ENCODE measurements at regions not wholly inside any gene's neighbourhood (a gene's known extent, or its start where the extent isn't known, plus 50 kb on each side); places are given as distances from the start of the nearest gene placed in this dataset.

DNA sequence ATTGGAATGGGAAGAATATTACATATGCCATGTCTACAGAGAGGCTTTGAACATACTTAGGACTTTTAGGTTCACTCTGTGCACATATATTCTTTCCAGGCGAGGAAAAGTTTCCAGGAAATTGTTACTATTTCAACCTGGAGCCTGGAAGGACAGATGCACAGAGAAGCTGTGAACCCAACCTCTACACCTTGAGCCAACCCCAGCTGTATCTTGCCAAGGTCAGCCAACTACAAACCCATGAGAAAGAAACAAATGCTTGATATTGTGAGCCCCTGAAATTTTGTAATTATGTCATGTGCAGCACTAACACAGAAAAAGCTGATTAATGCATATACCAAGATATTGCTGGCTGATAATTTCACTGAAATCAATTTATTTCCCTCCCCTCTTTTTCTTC lies 404.9 kb downstream of the GLRX3 start:
- DNase-seq: no peak

DNA sequence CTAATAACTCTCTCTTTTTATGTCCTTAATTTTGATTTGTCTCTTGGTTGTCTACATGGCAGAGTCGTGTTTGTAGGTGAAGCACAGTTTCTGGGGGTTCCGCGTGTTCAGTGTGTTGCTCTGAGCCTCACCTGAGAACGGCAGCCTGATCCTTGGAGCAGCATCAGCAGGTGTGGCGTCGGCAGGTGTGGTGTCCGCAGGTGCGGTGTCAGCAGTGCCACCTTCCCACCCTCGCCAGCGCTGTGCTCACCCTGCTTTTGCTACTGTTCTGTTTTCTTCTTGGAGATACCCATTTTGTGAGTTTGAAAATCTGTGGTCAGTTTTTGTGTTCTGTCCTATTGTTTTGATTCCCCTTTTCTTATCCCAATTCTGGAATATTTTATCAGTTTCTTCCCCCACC lies 406.6 kb downstream of the GLRX3 start:
- DNase-seq: no peak

DNA sequence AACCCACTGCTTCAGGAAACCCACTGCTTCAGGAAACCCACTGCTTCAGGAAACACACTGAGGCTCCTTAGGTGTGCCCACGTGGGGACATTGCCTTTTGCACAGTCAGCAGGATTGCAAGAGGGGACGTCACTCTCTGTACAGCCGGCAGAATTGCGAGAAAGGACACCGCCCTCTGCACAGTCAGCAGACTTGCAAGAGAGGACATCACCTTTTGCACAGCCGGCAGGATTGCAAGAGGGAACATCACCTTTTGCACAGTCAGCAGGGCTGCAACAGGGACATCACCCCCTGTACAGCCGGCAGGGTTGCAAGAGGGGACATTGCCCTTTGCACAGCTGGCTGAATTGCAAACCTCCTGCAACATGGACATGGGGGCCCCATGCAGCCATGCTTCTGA lies 407.6 kb downstream of the GLRX3 start:
- no peak for DNase-seq

DNA sequence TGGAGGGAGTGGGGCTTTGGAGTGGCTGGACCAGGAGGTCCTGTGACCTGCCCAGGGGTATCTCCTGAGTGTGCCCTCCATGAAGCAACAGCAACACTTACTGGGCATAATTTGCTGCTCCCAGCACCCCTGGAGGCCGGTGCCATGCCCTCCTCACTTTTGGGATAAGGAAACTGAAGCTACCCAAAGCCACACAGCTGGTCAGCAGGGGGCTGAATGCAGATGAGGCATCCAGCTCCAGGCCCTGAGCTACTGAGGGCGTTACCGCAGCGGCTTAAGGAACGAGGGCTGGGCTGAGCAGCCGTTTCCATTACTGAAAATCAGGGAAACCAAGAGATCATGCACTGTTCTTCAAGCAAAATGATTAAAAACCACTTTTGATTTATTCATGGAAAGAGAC lies 408.9 kb downstream of the GLRX3 start:
- DNase-seq: no peak

DNA sequence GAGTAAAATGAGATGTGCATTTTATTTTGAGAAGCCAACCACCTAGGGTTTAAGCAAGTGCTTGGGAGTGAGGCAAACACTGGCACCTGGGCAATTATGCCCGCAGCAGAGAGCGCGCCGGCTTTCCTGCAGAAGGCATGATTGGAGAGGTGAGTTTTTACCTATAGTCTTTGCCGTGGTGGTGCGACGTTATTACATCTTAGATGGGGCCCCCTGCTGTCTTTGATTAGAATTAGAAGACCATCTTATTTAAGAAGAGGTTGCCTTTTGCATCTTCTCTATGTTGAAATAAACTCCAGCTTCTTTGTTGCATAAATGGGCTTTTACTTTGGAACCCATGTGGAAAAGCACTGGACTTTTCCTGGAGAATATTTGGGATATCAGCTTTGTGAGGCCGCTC lies 409.5 kb downstream of the GLRX3 start:
- no peak for DNase-seq

DNA sequence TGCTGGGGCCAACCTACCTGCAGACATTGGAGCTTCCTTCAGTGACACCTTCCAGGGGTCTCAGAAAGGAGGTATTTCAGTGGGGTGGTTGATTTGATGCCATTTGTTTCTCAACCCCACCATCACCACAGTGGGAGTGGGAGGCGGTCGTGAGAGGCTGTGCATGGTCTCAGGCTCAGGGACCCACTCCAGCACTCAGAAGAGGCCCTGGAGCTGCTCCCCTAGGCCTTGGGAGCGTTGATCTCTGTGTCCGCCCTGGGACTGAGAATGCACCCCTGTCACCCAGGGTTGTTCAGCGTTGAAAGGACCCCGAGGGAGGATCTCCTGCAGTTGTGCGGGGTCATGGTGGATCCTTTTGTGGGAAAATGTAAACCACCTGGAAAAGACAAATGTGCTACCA lies 410.6 kb downstream of the GLRX3 start:
- no peak for DNase-seq

DNA sequence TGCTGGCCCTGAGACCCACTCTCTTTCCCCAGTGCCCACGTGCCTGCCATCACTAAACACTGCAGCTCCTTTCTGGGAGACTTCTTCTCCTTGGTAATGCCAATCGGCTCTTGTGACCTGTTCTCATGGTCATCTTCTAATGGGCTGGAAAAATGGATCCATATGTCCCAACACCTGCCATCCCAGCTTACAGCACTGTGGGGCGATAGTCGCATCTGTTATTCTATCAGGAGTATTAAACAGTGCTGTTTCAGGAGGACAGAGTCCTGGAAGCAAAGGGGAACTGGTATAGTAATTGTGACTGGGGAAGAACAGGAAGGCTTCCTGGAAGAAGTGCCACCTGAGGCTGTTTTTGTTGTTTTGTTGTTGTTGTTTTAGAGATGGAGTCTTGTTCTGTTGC lies 411.2 kb downstream of the GLRX3 start:
- DNase-seq: no peak

DNA sequence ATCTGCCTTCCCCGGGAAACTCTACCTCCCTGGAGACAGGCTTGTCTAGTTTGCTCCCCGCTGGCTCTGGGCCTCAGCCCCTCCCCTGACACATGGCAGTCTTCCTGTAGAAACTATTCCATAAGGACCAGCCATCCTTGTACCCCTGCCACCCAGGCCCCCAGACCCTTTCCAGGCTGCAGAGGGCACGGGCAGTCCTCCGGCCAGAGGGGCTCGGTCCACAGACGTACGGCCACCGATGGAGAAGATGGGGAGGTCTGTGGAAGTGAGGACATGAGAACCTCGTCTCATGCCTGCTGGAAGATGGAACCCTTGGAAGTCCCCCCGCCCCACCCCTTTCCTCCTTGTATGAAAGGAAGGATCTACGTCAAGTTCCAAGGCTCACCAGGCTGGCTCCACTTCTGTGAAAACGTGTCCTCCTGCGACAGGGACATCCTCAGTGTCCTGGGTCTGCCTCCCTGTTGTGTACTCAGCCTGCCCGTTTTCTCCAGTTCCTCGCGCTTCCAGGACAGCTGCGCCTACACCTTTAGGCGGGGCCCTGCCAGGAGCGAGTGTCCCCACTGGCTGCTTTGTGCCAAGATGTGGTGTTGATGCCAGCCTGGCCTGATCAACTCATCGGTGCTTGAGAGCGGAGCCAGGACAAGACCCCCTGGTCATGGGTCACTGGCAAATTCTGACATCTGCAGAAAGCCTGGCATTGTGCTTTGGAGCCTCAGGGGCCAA lies 414.9 kb downstream of the GLRX3 start:
- no peak for DNase-seq

DNA sequence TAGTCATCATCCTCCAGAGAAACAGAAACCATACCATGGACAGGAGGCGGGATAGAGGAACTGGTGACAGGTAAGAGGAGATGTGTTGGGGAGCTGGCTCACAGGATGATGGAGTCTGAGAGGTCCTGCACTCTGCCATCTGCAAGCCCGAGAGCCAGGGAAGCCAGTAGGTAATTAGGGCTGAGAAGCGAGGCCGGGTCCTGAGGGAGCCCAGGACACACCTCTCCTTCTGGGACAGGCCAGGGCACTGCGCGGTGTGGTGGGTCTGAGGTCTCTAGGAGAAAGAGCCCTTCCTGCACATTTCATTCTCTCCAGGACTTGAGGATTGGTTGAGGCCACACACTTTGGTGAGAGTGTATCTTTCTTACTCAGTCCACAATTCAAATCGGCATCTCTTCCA lies 415.5 kb downstream of the GLRX3 start:
- DNase-seq: no peak

DNA sequence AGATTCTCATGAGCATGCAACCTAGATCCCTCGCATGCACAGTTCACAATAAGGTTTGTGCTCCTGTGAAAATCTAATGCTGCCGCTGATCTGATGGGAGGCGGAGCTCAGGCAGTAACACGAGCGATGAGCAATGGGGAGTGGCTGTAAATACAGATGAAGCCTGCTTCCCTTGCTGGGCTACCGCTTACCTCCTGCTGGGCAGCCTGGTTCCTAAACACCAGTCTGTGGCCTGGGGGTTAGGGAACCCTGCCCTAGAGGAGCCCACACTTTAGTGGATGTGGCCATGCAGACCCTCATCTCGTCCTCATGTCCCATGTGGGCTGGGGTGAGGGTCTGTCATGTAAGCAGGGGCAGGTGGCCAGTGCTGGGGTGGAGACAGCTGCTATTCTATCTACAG lies 417.6 kb downstream of the GLRX3 start:
- DNase-seq: no peak

DNA sequence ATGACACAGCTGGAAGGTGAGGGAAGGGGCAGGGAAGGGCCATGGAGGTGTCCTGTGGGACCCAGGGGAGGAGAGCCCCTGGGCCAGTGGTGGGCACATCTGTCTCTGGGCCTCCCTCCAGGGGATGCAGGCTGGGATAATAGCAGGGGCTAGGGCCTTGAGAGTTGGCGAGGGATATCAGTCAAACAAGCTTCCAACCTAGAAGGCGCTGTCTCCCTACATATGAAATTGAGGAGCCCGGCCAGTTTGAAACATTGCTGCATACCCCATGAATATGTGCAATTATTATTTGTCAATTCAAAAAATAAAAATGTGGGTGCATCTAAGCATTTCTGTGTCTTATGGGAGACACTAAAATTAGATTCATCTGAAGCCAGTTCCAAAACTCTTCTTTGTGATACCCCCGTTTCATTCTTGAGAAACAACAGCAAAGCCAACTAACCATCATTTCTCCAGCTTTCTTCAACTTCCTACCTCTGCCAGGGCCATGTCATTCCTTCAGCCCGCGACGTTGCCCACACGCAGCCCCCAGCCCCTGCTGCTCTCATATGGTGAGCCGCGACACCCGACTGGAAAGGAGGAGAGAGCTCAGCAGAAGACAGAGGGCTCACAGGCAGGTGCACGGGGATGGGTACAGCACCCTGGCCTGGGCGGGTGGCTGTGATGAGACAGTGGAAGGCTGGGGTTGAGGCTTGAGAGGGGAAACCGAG lies 418.7 kb downstream of the GLRX3 start:
- DNase-seq: no peak

DNA sequence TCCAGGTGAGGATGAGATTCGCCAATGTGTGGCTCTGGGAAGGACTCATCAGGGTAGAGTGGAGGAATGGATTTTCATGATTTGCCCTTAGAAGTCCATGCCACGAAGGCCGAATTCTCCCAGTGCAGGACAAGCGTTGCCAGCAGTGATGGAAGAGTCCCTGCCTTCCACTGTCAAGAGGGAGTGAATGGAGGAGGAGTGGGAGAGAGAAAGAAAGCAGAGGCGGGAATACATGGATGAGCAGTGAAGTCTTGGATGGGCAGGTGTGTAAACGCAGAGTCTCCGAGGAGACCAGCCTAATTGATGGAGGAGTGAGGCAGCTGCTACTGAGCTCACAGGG lies 419.2 kb downstream of the GLRX3 start:
- DNase-seq: no peak

DNA sequence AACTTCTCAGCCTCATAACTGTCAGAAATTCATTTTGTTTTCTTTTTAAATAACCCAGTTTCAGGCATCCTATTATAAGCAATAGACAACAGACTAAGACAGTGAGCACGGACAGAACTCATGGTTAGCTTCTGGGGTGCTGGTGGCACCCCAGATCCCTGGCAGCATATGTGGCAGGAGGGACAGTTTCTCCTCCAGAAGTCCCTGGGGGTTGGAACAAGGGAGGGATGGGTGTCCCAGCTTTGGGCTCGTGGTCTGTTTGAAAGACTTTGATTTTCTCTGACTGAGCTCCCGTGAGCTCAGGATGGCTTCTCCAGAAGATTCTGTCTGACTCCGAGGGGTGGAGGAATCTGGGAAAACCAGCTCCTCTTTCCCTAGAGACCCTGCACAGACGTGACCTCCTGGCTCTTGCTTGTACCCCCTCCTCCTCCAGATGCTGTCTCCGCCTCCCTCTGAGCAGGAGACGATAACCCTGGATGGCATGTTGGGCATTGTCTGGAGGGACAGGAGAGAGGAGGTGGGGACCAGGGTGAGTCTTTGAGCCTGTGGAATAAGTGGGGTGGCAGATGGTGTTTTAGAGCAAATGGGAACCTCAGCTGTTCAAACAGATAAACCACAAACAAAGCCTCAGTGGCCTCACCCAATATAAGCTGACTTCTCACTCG lies 421.1 kb downstream of the GLRX3 start:
- DNase-seq: no peak

DNA sequence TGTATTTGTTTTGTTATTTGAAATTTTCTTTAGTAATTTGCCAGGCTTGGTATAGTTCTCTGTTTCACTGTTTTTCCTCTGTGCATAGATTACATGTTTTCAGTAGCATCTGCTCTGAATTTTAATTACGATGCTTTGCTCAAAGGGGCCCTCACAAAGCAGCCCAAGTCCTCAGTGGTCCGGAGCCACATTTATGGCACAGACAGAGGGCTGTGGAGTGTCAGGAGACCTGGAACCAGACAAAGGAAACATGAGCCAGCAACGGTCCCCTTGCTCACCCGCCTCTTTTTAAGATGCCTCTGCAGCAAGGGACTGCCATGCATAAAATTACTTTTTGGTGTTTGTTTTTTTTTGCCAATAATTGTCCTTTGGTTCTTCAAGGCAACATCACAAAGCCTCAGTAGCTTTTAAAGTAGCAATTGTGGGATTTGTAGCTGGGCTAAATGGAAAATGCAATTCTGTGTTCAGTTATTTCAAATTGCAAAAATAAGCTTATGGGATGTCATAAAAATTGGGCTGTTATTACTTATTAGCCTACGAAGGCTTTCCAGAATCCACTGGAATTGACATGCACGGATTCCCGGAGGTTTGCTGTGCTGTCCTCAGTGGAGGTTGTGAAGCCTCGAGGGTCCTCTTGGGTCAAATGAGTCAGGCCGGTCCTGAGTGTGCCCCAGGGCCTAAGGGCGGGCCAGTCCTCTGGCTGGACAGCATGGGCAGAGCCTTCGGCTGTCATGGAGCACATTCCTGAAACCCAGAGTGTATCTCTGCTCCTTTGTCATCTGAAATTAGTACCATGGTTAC lies 422.8 kb downstream of the GLRX3 start:
- DNase-seq: no peak

DNA sequence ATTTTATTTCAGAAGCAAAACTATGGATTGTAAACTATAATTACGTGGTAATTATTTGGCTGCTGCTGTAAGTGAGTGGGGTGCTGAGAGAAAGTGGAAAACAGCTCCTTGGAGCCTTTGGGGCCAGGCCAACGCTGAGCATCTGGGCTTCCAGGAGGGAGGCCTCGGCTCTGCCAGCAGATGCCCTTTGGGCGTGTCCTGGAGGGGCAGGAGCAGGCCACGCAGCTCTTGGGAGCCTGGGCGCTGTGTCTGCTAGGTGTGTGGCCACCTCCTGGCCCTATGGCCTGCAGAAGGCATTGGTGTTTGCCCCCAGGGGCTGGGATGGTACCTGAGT lies 423.3 kb downstream of the GLRX3 start:
- no peak for DNase-seq

DNA sequence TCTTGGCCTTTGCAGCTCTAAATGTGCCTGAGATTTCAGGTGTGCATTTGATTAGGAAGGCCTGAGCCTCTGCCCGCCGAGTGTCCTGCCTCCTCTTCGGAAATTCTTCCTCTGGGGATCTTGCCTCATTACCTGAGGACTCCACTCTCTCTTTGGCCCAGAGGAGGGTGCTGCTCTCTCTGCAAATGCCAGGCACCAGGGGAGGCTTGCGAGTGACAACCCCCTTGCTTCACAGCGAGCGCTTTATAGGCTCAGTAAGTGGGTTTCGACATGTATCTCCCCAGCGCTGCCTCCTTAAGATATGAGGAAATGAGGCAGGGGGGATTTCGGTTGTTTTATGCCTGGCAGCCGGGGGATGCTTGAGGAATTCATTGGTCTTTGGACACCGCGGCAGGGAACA lies 423.9 kb downstream of the GLRX3 start:
- DNase-seq: no peak

DNA sequence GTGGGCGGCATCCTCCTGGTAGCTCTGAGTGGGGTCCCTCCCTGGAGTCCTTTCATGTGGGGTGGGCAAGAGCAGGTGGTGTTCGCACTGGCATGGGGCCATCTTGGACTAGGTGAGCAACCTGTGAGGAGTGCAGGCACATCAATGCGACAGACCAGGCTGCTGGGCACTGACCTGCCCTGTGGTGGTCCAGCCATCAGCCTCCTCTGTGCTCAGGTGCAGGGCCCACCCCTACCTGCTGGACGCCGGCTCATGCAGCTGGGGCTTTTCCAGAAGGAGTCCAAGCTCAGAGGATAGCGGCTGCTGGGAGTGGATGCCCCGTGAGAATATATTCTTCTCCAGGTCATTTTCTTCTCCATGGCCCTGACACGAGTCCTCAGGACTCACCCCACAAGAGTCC lies 424.4 kb downstream of the GLRX3 start:
- no peak for DNase-seq

DNA sequence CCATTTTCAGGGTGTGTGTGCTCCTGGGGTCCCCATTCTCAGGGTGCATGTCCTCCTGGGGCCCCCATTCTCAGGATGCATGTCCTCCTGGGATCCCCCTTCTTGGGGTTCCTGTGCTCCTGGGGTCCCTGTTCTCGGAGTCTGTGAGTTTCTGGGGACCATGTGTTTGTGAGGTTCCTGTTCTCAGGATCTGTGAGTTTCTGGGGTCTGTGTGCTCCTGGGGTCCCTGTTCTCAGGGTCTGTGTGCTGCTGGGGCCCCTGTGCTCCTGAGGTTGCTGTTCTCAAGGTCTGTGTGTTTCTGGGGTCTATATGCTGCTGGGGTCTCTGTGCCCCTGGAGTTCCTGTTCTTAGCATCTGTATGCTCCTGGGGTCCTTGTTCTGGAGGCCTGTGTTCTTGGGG lies 425.5 kb downstream of the GLRX3 start:
- DNase-seq: no peak

DNA sequence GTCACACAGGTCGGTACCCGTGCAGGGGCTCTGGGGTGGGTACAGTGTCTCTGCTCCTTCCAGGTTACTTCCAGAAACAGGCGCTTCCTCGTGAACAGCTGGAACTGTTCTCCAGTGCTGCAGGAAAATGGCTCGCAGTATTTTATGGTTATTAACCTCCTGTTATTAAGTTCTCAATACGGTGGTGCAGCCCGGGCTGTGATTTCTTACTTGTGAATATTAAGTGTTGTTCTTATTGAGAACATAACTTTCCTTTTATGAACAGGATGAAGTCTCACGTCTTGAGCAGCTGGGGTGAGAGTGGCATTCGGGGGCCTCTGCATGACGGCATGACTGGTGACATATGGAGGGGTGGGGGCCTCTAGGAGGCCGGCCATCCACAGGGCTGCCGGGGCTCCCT lies 430.8 kb downstream of the GLRX3 start:
- DNase-seq: no peak

DNA sequence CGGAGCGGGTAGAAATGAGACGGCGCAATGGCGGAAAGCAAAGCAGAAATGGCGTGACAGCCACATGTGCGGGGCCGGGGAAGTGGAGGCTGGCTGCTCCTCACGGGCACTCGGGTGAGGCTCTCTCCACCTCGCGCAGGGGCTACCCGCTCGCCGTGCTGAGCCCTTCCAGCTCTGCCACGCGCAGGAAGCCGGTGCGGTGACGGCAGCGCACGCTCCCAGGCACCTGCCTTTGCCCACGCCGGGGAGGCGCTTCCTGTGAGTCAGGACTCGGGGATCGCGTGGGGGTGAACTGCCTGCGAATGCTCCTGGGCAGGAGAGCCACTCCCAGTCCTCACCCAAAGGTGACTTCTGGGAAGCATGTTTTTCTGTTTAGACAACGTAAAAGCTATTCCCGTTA lies 431.2 kb downstream of the GLRX3 start:
- DNase-seq: no peak

DNA sequence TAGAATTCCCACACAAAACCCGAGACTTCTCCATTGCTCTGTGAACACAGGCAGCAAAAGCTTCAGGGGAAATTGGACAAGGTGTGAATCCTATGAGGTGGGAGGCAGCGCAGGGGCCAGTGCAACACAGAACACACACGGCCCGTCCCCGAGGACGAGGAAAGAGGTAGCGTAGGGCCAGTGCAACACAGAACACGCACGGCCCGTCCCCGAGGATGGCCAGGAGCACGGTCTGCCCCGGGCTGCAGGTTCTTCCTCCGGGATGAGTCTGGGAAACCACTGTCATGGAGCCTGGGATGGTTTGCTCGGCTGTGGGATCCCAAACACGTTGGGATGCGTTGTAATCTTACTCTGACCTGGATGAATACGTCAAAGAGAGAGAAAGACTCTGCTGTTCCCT lies 432.1 kb downstream of the GLRX3 start:
- DNase-seq: no peak

DNA sequence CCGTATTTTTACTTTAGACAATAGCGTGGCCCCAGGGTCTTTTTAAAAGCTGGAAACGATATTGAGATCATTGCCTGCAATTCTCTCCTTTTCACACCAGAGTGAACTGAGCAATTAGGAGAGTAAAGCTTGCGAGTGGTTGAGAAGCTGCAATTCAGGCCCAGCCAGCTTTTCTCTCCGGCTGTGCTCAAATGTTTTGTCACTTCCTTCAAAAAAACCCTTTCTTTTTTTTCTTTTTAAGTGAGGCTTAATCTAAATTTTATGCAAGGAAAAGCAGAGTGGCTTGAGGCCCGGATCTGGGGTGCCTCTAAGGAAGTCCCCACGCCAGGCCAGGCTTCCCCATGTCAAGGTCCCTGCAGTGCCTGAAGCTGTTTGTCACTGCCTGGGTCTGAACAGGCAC lies 433.9 kb downstream of the GLRX3 start:
- no peak for DNase-seq

DNA sequence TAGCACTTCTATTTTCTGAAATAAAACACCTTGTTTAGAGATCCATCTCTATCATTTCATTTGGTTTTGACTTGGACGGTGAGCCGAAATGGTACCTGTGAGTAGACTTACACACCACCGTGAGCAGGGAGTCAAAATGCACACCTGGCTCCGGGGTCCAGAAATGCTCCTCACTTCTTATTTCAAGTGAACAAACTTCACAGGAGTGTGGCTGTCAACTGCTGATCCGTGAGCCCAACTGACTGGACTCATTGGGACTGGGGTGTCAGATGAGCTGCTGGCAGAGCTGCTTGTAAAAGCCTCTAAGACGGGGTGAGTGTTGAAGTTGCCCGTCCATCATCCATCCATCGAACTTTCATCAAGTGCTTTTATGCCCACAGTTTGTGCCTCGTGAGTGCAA lies 435.5 kb downstream of the GLRX3 start:
- no peak for DNase-seq

DNA sequence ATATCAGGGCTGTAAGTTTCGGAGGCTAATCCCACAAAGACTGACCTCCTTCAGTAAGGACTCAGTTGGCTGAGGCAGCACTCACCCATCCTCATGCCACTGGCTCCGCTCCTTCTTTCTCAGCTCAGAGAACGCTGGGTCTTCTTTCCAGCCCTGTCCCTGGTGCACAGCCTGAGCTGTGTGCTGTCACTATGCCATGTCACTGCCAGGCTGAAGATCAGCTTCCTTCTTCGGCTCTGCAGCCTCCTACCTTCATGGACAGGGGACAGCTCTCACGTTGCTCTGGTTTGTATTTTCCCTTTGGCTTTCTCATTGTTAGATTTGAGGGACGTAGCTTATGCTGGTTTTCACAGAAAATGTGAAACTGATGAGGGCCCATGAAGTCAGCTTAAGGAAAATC lies 437.3 kb downstream of the GLRX3 start:
- DNase-seq: no peak

Measured in CD4-positive, alpha-beta T cell treated with Interleukin-15 for 1 hour (primary cell).